ENCODE measurements at regions not wholly inside any gene's neighbourhood (a gene's known extent, or its start where the extent isn't known, plus 50 kb on each side); places are given as distances from the start of the nearest gene placed in this dataset.

DNA sequence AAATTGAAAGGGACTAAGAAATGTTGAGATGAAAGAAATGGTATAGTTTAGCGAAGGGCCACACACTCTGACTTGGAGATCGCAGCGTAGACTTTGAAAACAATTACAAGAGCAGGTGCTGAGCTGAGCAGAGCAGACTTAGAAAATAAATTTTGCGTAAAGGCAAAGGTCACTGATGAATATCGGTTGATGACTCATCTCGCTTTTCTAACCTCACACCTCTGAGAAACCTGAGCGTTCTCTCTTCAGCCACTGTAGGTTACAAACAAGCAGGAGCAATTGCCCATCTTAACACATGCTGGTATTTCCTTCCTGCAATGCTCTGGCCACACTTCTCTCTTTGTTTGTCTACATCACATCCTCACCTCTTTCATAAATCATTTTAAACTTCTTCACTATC lies 190.6 kb upstream of the C9orf72 start:
- Mint-ChIP-seq H3K4me1 (peaks cover 9 to 26% of the 10 kb centered on the region in 2 experiments; a peak in 3 of 4 replicates), H3K27ac (no peak overlapping the region), H3K36me3 (ENCODE audit: insufficient read depth in 1 of 3, low read depth in 3 of 3) (peaks cover 0 to 2% (median 0%) of the 10 kb centered on the region in 3 experiments; a peak in 1 of 7 replicates), H3K4me3 (no peak overlapping the region), H3K27me3 (ENCODE audit: low read depth) (no peaks in the 10 kb centered on the region), H3K9me3 (peaks cover 0 to 5% of the 10 kb centered on the region in 2 experiments; a peak in 3 of 5 replicates)
- Histone ChIP-seq H3K79me2 (ENCODE audit: insufficient read depth, low read length) (no peaks in the 10 kb centered on the region), H4K91ac (ENCODE audit: insufficient read length, low read depth, low read length) (no peak overlapping the region), H3K79me1 (ENCODE audit: insufficient read depth, low read depth, low read length, poor library complexity, severe bottlenecking) (no peaks in the 10 kb centered on the region), H2AK5ac (ENCODE audit: insufficient read length, low read length) (no peak overlapping the region), H3K9ac (ENCODE audit: extremely low read depth, insufficient read length, low read length) (no peak overlapping the region), H3K56ac (ENCODE audit: insufficient read length, low read depth, low read length) (no peak overlapping the region), H3K4me2 (ENCODE audit: insufficient read depth, insufficient read length, low read length) (no peak overlapping the region), H2AFZ (ENCODE audit: low read length) (no peak overlapping the region), H3K27ac (ENCODE audit: insufficient read length, low read depth, low read length) (no peak overlapping the region), H3K9me3 (ENCODE audit: control insufficient read depth, low read depth, low read length) (peaks cover 7% of the 10 kb centered on the region), H3K18ac (ENCODE audit: insufficient read length, low read depth, low read length) (no peak overlapping the region), H3K23ac (ENCODE audit: insufficient read length, low read depth, low read length) (no peak overlapping the region), H4K5ac (ENCODE audit: insufficient read length, low read depth, low read length) (no peak overlapping the region), H2BK12ac (ENCODE audit: insufficient read length, low read depth, low read length) (no peak overlapping the region), H3K14ac (ENCODE audit: insufficient read depth, low read length) (no peak overlapping the region), H4K8ac (replicated peaks; ENCODE audit: insufficient read length, low read depth, low read length) (no peak overlapping the region), H3K4ac (ENCODE audit: low read depth, low read length) (no peak overlapping the region), H3K4me1 (ENCODE audit: insufficient read depth, low read length) (peaks cover 4% of the 10 kb centered on the region; the same call in 1 of the 2 replicates), H3K23me2 (ENCODE audit: insufficient read length, low read depth, low read length, poor library complexity, severe bottlenecking) (no peaks in the 10 kb centered on the region), H2BK120ac (ENCODE audit: low read depth, low read length, poor library complexity, severe bottlenecking) (no peak overlapping the region), H2BK15ac (ENCODE audit: low read depth, low read length) (no peak overlapping the region), H4K20me1 (ENCODE audit: control insufficient read depth, insufficient read depth, insufficient read length) (no peaks in the 10 kb centered on the region), H2BK5ac (ENCODE audit: insufficient read length, low read length) (no peak overlapping the region), H2BK20ac (ENCODE audit: low read depth, low read length, poor library complexity, severe bottlenecking) (no peak overlapping the region), H3K27me3 (ENCODE audit: insufficient read depth, low read length) (no peaks in the 10 kb centered on the region), H3T11ph (ENCODE audit: low read length) (no peak overlapping the region)
- TF ChIP-seq, protein P1, sequence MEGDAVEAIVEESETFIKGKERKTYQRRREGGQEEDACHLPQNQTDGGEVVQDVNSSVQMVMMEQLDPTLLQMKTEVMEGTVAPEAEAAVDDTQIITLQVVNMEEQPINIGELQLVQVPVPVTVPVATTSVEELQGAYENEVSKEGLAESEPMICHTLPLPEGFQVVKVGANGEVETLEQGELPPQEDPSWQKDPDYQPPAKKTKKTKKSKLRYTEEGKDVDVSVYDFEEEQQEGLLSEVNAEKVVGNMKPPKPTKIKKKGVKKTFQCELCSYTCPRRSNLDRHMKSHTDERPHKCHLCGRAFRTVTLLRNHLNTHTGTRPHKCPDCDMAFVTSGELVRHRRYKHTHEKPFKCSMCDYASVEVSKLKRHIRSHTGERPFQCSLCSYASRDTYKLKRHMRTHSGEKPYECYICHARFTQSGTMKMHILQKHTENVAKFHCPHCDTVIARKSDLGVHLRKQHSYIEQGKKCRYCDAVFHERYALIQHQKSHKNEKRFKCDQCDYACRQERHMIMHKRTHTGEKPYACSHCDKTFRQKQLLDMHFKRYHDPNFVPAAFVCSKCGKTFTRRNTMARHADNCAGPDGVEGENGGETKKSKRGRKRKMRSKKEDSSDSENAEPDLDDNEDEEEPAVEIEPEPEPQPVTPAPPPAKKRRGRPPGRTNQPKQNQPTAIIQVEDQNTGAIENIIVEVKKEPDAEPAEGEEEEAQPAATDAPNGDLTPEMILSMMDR (conservative IDR thresholded peaks at IDR 0.05) = no peak
- no CpG with 5 or more reads among the region's 7 CpGs for WGBS (ENCODE audit: extremely low coverage, insufficient read length, low lambda C conversion rate)
- DNase-seq = no peak

Measured in H9 (cell line).